Esophagus squamous epithelium (tissue), 4 donors: ENCODE measurements at regions not wholly inside any gene's neighbourhood (a gene's known extent, or its start where the extent isn't known, plus 50 kb on each side); places are given as distances from the start of the nearest gene placed in this dataset.

Experiments
- POLR2A ChIP-seq, 4 donors: fragments of 450-650 bp; IDR thresholded peaks; one replicate each; pipeline ENCODE4 v1.6.1; 2017; ENCODE audit warnings: antibody characterized with exemption in 4 of 4, mild to moderate bottlenecking in 4 of 4, moderate library complexity in 3 of 4
- TF ChIP-seq, protein P1 (sequence below), 6 experiments: fragments of 450-650 bp in 4 of 6; fragments of 200-600 bp in 2 of 6; sonication (generic) in 2 of 6; IDR thresholded peaks; one replicate each; pipeline ENCODE4 v1.5.1; 2016 to 2019; ENCODE audit warnings: antibody characterized with exemption in 6 of 6, mild to moderate bottlenecking in 4 of 6, moderate library complexity in 4 of 6

GRCh38 chrX:151085207-151085606 is 91.2 kb upstream of the GPR50 start:
- TF ChIP-seq, protein P1, sequence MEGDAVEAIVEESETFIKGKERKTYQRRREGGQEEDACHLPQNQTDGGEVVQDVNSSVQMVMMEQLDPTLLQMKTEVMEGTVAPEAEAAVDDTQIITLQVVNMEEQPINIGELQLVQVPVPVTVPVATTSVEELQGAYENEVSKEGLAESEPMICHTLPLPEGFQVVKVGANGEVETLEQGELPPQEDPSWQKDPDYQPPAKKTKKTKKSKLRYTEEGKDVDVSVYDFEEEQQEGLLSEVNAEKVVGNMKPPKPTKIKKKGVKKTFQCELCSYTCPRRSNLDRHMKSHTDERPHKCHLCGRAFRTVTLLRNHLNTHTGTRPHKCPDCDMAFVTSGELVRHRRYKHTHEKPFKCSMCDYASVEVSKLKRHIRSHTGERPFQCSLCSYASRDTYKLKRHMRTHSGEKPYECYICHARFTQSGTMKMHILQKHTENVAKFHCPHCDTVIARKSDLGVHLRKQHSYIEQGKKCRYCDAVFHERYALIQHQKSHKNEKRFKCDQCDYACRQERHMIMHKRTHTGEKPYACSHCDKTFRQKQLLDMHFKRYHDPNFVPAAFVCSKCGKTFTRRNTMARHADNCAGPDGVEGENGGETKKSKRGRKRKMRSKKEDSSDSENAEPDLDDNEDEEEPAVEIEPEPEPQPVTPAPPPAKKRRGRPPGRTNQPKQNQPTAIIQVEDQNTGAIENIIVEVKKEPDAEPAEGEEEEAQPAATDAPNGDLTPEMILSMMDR (IDR thresholded peaks at IDR 0.05) = no peak
- no peak for TF ChIP-seq POLR2A (IDR thresholded peaks at IDR 0.05)
